Thymus (tissue), 11 donors: ENCODE measurements at regions not wholly inside any gene's neighbourhood (a gene's known extent, or its start where the extent isn't known, plus 50 kb on each side); places are given as distances from the start of the nearest gene placed in this dataset.

Source experiments
- DNase-seq, 9 donors: peaks; one replicate each; pipeline ENCODE4 v3.0.0-alpha.2; 2013; ENCODE audit warnings: low spot score in 9 of 9, low read depth in 6 of 9, missing footprints in 1 of 9
- H3K27ac ChIP-seq, 2 donors: one replicate each; pipeline ENCODE4 v1.5.1; 2013; ENCODE audit warnings: control low read depth in 1 of 2, low read depth in 1 of 2, low read length in 1 of 2, mild to moderate bottlenecking in 1 of 2, moderate library complexity in 1 of 2
- H3K27me3 ChIP-seq, 2 donors: one replicate each; pipeline ENCODE4 v1.5.1; 2013; ENCODE audit warnings: low read length in 1 of 2; ENCODE audit not compliant: control insufficient read depth in 2 of 2, insufficient read depth in 1 of 2
- H3K36me3 ChIP-seq, 2 donors: one replicate each; pipeline ENCODE4 v1.5.1; 2013; ENCODE audit warnings: low read length in 1 of 2, mild to moderate bottlenecking in 1 of 2, moderate library complexity in 1 of 2; ENCODE audit not compliant: control insufficient read depth in 2 of 2, insufficient read depth in 2 of 2
- H3K4me1 ChIP-seq, 2 donors: one replicate each; pipeline ENCODE4 v1.5.1; 2013; ENCODE audit warnings: low read length in 2 of 2; ENCODE audit not compliant: control insufficient read depth in 2 of 2, insufficient read depth in 2 of 2
- H3K4me3 ChIP-seq, 2 donors: one replicate each; pipeline ENCODE4 v1.5.1; 2013; ENCODE audit warnings: low read length in 2 of 2, control low read depth in 1 of 2, mild to moderate bottlenecking in 1 of 2
- H3K9me3 ChIP-seq, 2 donors: one replicate each; pipeline ENCODE4 v1.5.1; 2013; ENCODE audit warnings: low read length in 1 of 2, mild to moderate bottlenecking in 1 of 2; ENCODE audit not compliant: control insufficient read depth in 2 of 2, insufficient read depth in 1 of 2
- WGBS: extraction: QIAGEN DNeasy Blood & Tissue Kit; methylation state at CpG from one replicate; pipeline ENCODE4 v1.1.7; 2013; 5-methylcytosine and 5-hydroxymethylcytosine counted together
- donor health status: healthy.

DNA sequence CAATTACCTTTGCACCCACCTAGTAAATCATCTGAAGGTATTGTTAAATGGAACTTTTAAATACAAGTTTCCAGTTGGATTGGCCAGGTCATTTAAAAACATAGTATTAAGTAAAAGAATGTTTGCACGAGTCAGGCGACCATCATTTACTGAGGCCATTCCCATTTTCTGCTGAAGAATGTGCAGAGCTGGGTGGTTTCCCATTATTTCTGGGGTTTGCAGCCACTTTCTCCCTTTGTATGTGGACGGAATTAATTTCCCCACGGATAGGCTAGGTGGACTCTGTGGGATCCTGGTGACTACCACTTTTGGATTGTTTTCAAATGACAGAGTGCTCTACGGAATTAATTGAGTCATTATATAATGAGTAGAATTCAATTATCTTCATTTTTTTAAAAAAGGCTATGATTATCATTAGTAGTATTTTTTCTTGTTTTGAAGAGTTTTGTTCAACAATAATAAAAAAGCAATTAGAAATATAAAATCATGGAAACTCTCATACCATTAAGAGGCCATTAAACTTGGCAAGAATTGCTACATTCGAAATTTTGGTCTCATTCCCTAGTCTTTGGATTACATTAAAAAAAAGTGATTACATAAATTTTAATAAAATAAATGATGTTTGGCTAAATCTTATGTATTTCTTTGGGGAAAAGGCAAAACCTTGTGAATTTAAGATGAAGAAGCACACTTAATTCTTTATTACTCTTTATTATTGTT lies 120.4 kb upstream of the FZD8 start:
- H3K36me3 ChIP-seq = no peaks in the 10 kb centered on the region
- H3K9me3 ChIP-seq = no peaks in the 10 kb centered on the region
- no peaks in the 10 kb centered on the region for H3K27me3 ChIP-seq
- H3K4me3 ChIP-seq = no peak overlapping the region
- H3K4me1 ChIP-seq = no peaks in the 10 kb centered on the region
- no peak for DNase-seq
- 95% methylated on average over 6 of the region's 6 CpGs for WGBS
- no peak overlapping the region for H3K27ac ChIP-seq

DNA sequence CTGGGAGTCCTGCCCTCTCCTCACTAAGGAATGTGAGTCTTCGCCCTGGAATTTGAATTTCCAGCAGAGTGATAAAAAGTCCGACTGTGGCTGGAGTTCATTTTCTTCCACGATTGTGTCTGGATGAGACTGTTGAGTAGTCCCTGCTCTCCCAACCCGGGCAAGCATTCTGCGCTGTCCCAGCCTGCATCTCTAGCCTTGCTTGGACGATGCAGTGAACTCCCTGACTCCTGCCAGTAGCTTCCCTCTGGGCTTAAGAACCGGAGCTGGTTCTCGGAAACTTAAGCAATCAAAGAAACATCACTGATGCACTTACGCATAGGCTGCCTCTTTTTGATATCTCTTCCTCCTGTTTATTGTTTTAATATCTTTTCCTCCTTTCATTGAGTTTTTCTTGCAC lies 116.0 kb upstream of the FZD8 start:
- no peaks in the 10 kb centered on the region for H3K9me3 ChIP-seq
- no peaks in the 10 kb centered on the region for H3K27me3 ChIP-seq
- WGBS = 94% methylated on average over 9 of the region's 9 CpGs
- H3K27ac ChIP-seq = no peak overlapping the region
- no peak overlapping the region for H3K4me3 ChIP-seq
- H3K4me1 ChIP-seq = no peaks in the 10 kb centered on the region
- H3K36me3 ChIP-seq = no peaks in the 10 kb centered on the region
- no peak for DNase-seq

DNA sequence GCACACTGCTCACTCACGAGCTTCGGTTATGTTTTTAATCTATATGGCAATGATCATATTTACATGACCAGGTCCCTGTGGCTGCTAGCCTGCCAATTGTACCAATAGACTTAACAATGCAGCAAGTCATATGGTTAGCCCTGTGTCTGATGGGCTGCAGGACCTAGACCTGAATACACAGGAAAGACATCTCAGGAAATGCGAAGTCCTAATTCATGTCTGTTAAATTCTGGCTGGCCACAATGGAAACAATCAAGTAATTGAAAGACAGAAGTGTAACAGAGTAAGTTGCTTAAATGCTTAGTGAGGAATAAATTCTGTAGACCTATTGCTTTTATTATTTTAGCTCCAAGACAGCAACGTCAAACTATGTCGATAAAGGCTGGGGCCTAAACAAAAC lies 112.4 kb upstream of the FZD8 start:
- DNase-seq = no peak
- 96% methylated on average over 5 of the region's 5 CpGs for WGBS

DNA sequence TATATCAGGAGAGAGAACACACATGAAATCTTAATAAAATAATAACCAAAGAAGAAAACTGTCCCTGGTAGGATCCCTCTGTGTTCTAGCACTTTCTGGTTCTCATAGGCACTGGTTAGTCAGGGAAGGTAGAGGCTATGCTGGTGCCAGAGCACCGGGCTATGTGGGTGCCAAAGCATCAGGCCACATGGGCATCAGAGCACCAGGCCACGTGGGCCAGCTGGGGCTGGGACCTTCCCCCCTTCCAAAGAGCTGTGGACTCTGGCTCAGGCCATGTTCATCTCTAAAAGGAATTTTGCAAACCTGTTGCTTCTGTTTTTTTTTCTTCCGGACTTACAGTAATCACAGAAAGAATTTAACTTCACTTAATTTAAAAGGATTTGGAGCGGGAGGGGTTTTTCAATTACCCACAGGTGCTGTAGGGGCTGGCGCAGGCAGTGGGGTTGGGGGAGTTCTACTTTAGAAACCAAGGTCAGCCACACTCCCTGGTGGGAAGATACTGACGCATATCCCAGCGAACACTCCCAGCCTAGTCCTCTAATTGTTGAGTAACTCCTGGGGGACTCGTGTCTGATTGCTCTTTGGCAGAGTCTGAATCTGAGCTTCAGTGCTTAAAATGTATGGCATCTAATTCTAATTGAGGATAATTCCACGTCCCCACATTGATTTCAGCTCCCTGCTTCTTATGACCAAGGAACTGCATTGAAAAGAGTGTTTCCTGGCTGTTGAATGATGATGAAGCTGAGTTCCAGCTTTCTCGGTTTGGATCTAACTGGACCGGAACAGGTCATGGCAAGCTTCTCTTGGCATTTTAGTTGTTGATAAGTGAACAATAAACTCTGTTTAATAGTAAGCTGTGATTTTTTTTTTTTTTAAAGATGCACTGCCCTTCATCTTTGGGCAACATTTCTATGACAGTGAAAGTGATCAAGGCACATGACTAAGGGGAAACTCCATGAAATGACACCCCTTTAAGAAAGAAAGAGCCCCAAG lies 110.7 kb upstream of the FZD8 start:
- 89% methylated on average over 11 of the region's 11 CpGs for WGBS

More for the DNA sequence above, 112.4 kb upstream of the FZD8 start:
- no peaks in the 10 kb centered on the region for H3K4me1 ChIP-seq
- no peak overlapping the region for H3K27ac ChIP-seq
- no peak overlapping the region for H3K4me3 ChIP-seq
- no peaks in the 10 kb centered on the region for H3K27me3 ChIP-seq
- H3K9me3 ChIP-seq = no peaks in the 10 kb centered on the region
- no peaks in the 10 kb centered on the region for H3K36me3 ChIP-seq

DNA sequence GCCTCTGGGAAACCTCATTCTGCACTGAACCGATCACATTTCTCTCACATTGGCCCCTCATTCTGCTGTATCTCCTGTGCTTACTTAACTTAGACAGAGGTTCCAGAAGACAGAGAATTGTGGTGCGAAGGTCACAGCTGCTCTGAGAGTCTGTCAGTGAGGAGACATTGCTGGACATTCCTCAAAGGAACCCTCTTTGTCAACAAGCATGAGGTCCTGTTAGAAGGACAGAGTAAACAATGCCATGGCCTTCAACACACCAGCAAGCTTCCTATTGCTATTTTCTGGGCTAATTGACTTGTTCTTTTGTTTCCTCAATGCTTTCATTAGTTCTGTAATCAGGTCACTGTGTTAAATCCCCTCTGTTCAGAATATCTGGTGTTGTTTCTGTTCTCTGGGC lies 109.3 kb upstream of the FZD8 start:
- peak overlapping the region in 1 of 2 donors; percentile 7 for H3K27ac ChIP-seq
- H3K36me3 ChIP-seq = no peaks in the 10 kb centered on the region
- no peak for DNase-seq
- WGBS = 93% methylated on average over 2 of the region's 2 CpGs
- no peak overlapping the region for H3K4me3 ChIP-seq
- no peaks in the 10 kb centered on the region for H3K9me3 ChIP-seq
- no peaks in the 10 kb centered on the region for H3K4me1 ChIP-seq
- H3K27me3 ChIP-seq = no peaks in the 10 kb centered on the region

More for the DNA sequence above, 110.7 kb upstream of the FZD8 start:
- Histone ChIP-seq H3K36me3 (no peaks in the 10 kb centered on the region), H3K27me3 (no peaks in the 10 kb centered on the region), H3K9me3 (no peaks in the 10 kb centered on the region), H3K27ac (peak overlapping the region in 1 of 2 donors; percentile 45), H3K4me3 (no peak overlapping the region), H3K4me1 (no peaks in the 10 kb centered on the region)
- DNase-seq = no peak

DNA sequence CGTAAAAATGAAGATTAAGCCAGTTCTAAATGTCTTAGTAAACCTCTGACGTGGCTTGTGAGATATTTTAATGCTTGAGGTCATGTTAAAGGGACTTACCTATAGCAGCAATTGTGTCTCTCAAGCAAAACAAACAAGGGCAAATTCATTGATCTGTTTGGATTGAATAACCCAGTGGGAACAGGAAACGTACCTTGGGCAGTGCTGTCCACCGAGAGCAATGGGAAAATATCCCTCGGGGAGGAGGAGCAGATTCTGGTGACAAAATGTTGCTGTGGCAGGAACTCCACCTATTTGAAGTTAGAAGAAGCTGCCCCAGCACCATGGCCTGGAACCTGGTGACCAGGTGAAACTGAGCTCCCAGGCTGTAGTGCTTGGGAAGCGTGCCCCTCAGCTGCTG lies 107.1 kb upstream of the FZD8 start:
- H3K27me3 ChIP-seq = no peaks in the 10 kb centered on the region

DNA sequence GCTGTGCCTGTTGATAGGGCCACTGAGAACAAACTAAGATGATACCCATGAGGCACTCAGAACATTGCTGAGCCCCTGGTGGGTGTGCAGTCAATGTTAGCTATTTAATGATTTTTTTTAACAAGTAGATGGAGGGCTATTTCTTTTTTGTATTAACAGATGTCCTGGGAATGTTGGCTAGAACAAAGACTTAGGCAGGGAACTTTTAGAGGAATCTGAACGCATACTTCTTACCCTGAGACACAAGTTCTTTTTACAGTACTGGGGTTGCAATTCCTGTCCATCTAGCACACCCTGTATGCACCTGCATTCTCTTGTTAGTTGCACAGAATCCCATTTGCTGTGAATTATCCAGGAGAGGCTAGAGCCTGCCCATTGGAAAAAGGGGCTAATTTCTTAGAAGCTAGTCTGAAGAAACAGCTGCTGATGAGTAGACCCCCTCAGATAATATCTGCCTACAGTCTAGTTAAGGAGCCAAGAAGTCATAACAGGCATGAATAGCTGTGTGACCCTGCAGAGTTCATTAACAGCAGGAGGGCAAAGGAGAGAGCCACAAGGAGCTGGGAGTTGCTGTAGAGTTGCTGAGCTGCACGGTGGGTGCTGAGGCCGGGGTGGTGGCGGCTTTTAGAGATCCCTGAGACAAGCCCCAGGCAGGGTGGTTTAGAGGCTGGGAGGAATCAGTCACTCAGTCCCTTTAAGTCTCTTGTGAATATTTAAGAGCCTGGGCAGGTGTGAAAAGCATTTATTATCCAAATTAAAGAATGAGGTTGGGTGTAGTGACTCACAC lies 103.7 kb upstream of the FZD8 start:
- no peak overlapping the region for H3K4me3 ChIP-seq
- no peaks in the 10 kb centered on the region for H3K9me3 ChIP-seq
- no peaks in the 10 kb centered on the region for H3K27me3 ChIP-seq
- DNase-seq = no peak
- H3K4me1 ChIP-seq = no peaks in the 10 kb centered on the region
- 99% methylated on average over 4 of the region's 4 CpGs for WGBS
- H3K36me3 ChIP-seq = no peaks in the 10 kb centered on the region
- H3K27ac ChIP-seq = no peak overlapping the region

More for the DNA sequence above, 107.1 kb upstream of the FZD8 start:
- Histone ChIP-seq H3K4me3 (no peak overlapping the region), H3K36me3 (no peaks in the 10 kb centered on the region), H3K9me3 (no peaks in the 10 kb centered on the region), H3K4me1 (no peaks in the 10 kb centered on the region), H3K27ac (no peak overlapping the region)
- DNase-seq = no peak
- WGBS = 95% methylated on average over 6 of the region's 6 CpGs

DNA sequence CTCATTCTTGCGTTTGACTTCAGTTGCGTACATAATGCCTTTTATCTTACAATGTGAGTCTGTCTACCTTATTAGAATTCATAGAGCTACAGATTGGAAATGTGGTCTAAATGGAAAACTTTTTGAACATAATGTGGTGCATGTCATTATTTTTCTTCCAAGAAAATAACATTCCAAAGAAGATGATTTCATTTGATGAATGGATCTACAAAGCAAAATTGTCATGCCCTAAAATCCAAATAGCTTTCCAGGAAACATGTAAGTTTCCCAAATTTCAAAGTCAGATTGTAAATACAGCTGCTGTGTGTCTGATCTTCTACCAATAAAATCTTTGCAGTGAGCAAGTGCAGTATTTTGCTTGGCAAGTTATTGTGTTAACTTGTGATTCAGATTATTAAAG lies 101.8 kb upstream of the FZD8 start:
- Histone ChIP-seq H3K27me3 (no peaks in the 10 kb centered on the region), H3K27ac (no peak overlapping the region), H3K36me3 (no peaks in the 10 kb centered on the region), H3K9me3 (no peaks in the 10 kb centered on the region), H3K4me1 (no peaks in the 10 kb centered on the region), H3K4me3 (no peak overlapping the region)
- WGBS = 98% methylated on average over 2 of the region's 2 CpGs
- DNase-seq = no peak
